GM18507 (cell line): ENCODE measurements at regions not wholly inside any gene's neighbourhood (a gene's known extent, or its start where the extent isn't known, plus 50 kb on each side); places are given as distances from the start of the nearest gene placed in this dataset.

Source experiments
- DNase-seq: peaks from one replicate; pipeline ENCODE4 v3.0.0; 2011; ENCODE audit warnings: low read depth; ENCODE audit not compliant: insufficient read length; ENCODE audit errors: extremely low spot score
- FAIRE-seq: peaks from 2 replicates; lab custom pipeline; 2011; peaks lifted over from hg19 to GRCh38; lab: Jason Lieb, UNC

- DNase-seq (no peak), FAIRE-seq (no peak)
These were observed 268.5 kb downstream of the CBLN1 start for GRCh38 chr16:49012961-49013726.

GRCh38 chr16:49011901-49012300, 269.7 kb downstream of the CBLN1 start:
- DNase-seq (no peak), FAIRE-seq (no peak)

GRCh38 chr16:49010879-49011278, 270.8 kb downstream of the CBLN1 start:
- no peak for DNase-seq
- FAIRE-seq: no peak

GRCh38 chr16:49010396-49010795, 271.2 kb downstream of the CBLN1 start:
- no peak for FAIRE-seq
- no peak for DNase-seq

- FAIRE-seq (no peak), DNase-seq (no peak)
These were observed 272.4 kb downstream of the CBLN1 start for GRCh38 chr16:49009204-49009603.

GRCh38 chr16:49003992-49004391, 277.6 kb downstream of the CBLN1 start:
- no peak for DNase-seq
- FAIRE-seq: no peak

GRCh38 chr16:49003022-49003421, 278.6 kb downstream of the CBLN1 start:
- FAIRE-seq (no peak), DNase-seq (no peak)

GRCh38 chr16:49000594-49000993, 281.0 kb downstream of the CBLN1 start:
- DNase-seq: no peak
- FAIRE-seq: no peak

- DNase-seq: no peak
- FAIRE-seq: no peak
These were observed 282.1 kb downstream of the CBLN1 start for GRCh38 chr16:48999508-48999907.

GRCh38 chr16:48999044-48999443, 282.6 kb downstream of the CBLN1 start:
- no peak for FAIRE-seq
- DNase-seq: no peak

GRCh38 chr16:48997946-48998345, 283.7 kb downstream of the CBLN1 start:
- FAIRE-seq (no peak), DNase-seq (no peak)

GRCh38 chr16:48997081-48997615, 284.5 kb downstream of the CBLN1 start:
- DNase-seq (no peak), FAIRE-seq (no peak)

GRCh38 chr16:48978501-48978900, 303.1 kb downstream of the CBLN1 start:
- no peak for DNase-seq
- no peak for FAIRE-seq

- DNase-seq (no peak), FAIRE-seq (no peak)
These were observed 309.4 kb downstream of the CBLN1 start for GRCh38 chr16:48972236-48972635.

GRCh38 chr16:48971571-48972077, 310.0 kb downstream of the CBLN1 start:
- no peak for DNase-seq

GRCh38 chr16:48970216-48970615, 311.4 kb downstream of the CBLN1 start:
- FAIRE-seq (no peak), DNase-seq (no peak)

More at GRCh38 chr16:48971571-48972077, 310.0 kb downstream of the CBLN1 start:
- FAIRE-seq: no peak

GRCh38 chr16:48969611-48970010, 312.0 kb downstream of the CBLN1 start:
- DNase-seq: no peak
- FAIRE-seq: no peak

- no peak for DNase-seq
- FAIRE-seq: no peak
These were observed 316.3 kb downstream of the CBLN1 start for GRCh38 chr16:48965386-48965785.

- DNase-seq: no peak
These were observed 317.6 kb downstream of the CBLN1 start for GRCh38 chr16:48963901-48964615.

GRCh38 chr16:48963306-48963705, 318.3 kb downstream of the CBLN1 start:
- DNase-seq: no peak
- no peak for FAIRE-seq

More at GRCh38 chr16:48963901-48964615, 317.6 kb downstream of the CBLN1 start:
- FAIRE-seq: no peak
